Natural killer cell (primary cell): ENCODE measurements at regions not wholly inside any gene's neighbourhood (a gene's known extent, or its start where the extent isn't known, plus 50 kb on each side); places are given as distances from the start of the nearest gene placed in this dataset.

Experiments used
- ATAC-seq, 3 donors: fragments of 150-1000 bp in 2 of 3; fragments of 200-7000 bp in 1 of 3; cut with Tn5 transposase; 1 replicate in 1 of 3; 2 replicates in 2 of 3; pipeline ENCODE4 v1.10.0; 2021; ENCODE audit warnings: mild to moderate bottlenecking in 2 of 3, moderate library complexity in 2 of 3
- DNase-seq, 2 donors: peaks; one replicate each; pipeline versions ENCODE4 v3.0.0 to v3.0.0-alpha.2; 2013 to 2021; ENCODE audit warnings: mixed read lengths in 1 of 2
- H3K27ac ChIP-seq: one replicate; pipeline ENCODE4 v1.5.1; 2013; ENCODE audit warnings: mild to moderate bottlenecking, low read length
- H3K27me3 ChIP-seq: one replicate; pipeline ENCODE4 v1.6.1; 2013; ENCODE audit warnings: low read length; ENCODE audit not compliant: control insufficient read depth, insufficient read depth
- H3K36me3 ChIP-seq: one replicate; pipeline ENCODE4 v1.6.1; 2013; ENCODE audit warnings: low read length; ENCODE audit not compliant: control insufficient read depth, insufficient read depth
- H3K4me1 ChIP-seq: one replicate; pipeline ENCODE4 v1.6.1; 2013; ENCODE audit warnings: low read length; ENCODE audit not compliant: control insufficient read depth, insufficient read depth
- H3K4me3 ChIP-seq: one replicate; pipeline ENCODE4 v1.5.1; 2013; ENCODE audit warnings: low read length
- H3K9me3 ChIP-seq: one replicate; pipeline ENCODE4 v1.6.1; 2013; ENCODE audit warnings: low read length; ENCODE audit not compliant: control insufficient read depth, insufficient read depth
- H3K27ac Mint-ChIP-seq, 2 donors: one replicate each; pipeline ENCODE4 v1.8.0; 2022; ENCODE audit warnings: mild to moderate bottlenecking in 2 of 2, mixed read lengths in 2 of 2, moderate library complexity in 1 of 2
- H3K27me3 Mint-ChIP-seq, 2 donors: one replicate each; pipeline ENCODE4 v1.8.0; 2022; ENCODE audit warnings: low read depth in 2 of 2, mixed read lengths in 2 of 2
- H3K36me3 Mint-ChIP-seq: one replicate; pipeline ENCODE4 v1.8.0; 2022; ENCODE audit warnings: mixed read lengths
- H3K4me1 Mint-ChIP-seq, 2 donors: one replicate each; pipeline ENCODE4 v1.8.0; 2022; ENCODE audit warnings: mixed read lengths in 2 of 2
- H3K4me3 Mint-ChIP-seq: one replicate; pipeline ENCODE4 v1.8.0; 2022; ENCODE audit warnings: mild to moderate bottlenecking, moderate library complexity, mixed read lengths
- H3K9me3 Mint-ChIP-seq, 2 donors: one replicate each; pipeline ENCODE4 v1.8.0; 2022; ENCODE audit warnings: mixed read lengths in 2 of 2
- WGBS: methylation state at CpG from one replicate; pipeline ENCODE4 v1.1.7; 2013; ENCODE audit warnings: missing lambda C conversion rate; ENCODE audit not compliant: insufficient coverage; 5-methylcytosine and 5-hydroxymethylcytosine counted together
- intact Hi-C: fragments of 100-400 bp; cut with micrococcal nuclease; formaldehyde crosslinking; loops from one replicate; pipeline ENCODE4 v1.14.2; 2022
- TF ChIP-seq, protein P1 (sequence below): fragments of 200-600 bp; IDR thresholded peaks from one replicate; pipeline ENCODE4 v1.8.0; 2022; ENCODE audit warnings: antibody characterized with exemption

DNA sequence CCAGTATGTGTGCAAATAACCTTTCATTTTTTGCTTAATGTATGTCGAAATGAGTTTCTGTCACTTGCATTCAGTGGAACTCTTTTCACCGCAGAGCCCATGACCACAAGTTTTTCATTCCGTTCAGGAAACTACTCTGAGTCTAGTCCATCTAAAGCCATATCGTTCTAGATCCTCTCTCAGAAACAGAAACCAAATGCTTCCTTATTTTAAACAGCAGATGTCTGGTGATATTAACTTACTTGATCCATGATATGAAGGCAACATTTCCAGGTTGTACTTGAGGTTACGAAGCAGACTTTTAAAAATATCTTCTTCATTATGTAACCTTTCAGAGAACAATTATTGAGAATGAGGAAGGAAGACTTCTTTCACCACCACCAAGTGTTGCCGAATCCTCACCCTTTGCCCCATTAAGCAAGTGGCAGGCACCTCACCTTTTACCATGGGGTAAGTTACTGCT lies 72.4 kb upstream of the GNAQ start:
- intact Hi-C loops, result loop anchor here (10.0 kb wide), 1 partner anchor 111 kb away; no protein-coding TSS in a partner anchor
- Histone ChIP-seq H3K4me1 (peaks cover 20% of the 10 kb centered on the region), H3K36me3 (no peaks in the 10 kb centered on the region), H3K27ac (peak overlapping the region; percentile 37), H3K27me3 (no peaks in the 10 kb centered on the region), H3K9me3 (no peaks in the 10 kb centered on the region), H3K4me3 (no peak overlapping the region)
- WGBS, result 0% methylated on average over 4 of the region's 6 CpGs
- DNase-seq (peak; percentile 19 to 26), ATAC-seq (peak; percentile 61 to 88 (median 62))
- H3K36me3 Mint-ChIP-seq, result peaks cover 6% of the 10 kb centered on the region
- peak overlapping the region; percentile 83 for H3K4me3 Mint-ChIP-seq
- H3K9me3 Mint-ChIP-seq, result peaks cover 2 to 3% of the 10 kb centered on the region in 2 donors
- TF ChIP-seq, protein P1, sequence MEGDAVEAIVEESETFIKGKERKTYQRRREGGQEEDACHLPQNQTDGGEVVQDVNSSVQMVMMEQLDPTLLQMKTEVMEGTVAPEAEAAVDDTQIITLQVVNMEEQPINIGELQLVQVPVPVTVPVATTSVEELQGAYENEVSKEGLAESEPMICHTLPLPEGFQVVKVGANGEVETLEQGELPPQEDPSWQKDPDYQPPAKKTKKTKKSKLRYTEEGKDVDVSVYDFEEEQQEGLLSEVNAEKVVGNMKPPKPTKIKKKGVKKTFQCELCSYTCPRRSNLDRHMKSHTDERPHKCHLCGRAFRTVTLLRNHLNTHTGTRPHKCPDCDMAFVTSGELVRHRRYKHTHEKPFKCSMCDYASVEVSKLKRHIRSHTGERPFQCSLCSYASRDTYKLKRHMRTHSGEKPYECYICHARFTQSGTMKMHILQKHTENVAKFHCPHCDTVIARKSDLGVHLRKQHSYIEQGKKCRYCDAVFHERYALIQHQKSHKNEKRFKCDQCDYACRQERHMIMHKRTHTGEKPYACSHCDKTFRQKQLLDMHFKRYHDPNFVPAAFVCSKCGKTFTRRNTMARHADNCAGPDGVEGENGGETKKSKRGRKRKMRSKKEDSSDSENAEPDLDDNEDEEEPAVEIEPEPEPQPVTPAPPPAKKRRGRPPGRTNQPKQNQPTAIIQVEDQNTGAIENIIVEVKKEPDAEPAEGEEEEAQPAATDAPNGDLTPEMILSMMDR, result no peak
- H3K27me3 Mint-ChIP-seq, result no peaks in the 10 kb centered on the region
- H3K27ac Mint-ChIP-seq, result peak overlapping the region; percentile 56 to 79
- H3K4me1 Mint-ChIP-seq, result peaks cover 41 to 58% of the 10 kb centered on the region in 2 donors

DNA sequence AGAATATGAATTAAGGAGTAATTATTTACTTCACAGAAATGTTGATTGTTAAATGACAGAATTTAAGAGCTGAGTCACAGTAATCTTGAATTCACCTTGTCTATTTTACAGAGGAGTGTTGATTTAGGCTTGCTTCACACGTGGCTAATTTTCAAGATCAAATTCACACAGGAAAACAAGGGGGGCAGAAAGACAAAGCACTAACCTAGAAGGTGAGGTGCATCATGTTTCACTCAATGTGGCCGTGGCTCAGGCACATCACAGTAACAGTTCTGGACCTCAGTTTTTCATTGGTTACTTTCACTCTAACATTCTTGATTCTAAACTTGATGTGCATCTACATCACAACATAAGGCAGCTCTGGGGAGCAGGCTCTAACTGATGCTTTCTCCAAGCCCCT lies 69.6 kb upstream of the GNAQ start:
- Mint-ChIP-seq H3K36me3 (no peaks in the 10 kb centered on the region), H3K4me1 (peaks cover 30 to 46% of the 10 kb centered on the region in 2 donors), H3K27ac (peak overlapping the region in 1 of 2 donors; percentile 63), H3K4me3 (peak overlapping the region; percentile 55), H3K9me3 (no peaks in the 10 kb centered on the region), H3K27me3 (peaks cover 0 to 8% of the 10 kb centered on the region in 2 donors)
- WGBS, result 21% methylated on average over 2 of the region's 2 CpGs
- H3K36me3 ChIP-seq, result no peaks in the 10 kb centered on the region
- TF ChIP-seq, protein P1, result no peak
- no peaks in the 10 kb centered on the region for H3K9me3 ChIP-seq
- H3K27ac ChIP-seq, result no peak overlapping the region
- intact Hi-C loops, result loop anchor here (10.0 kb wide), 1 partner anchor 114 kb away; no protein-coding TSS in a partner anchor
- ATAC-seq (peak; percentile 52 to 92 (median 54)), DNase-seq (no peak)
- H3K27me3 ChIP-seq, result no peaks in the 10 kb centered on the region
- H3K4me1 ChIP-seq, result peaks cover 15% of the 10 kb centered on the region
- no peak overlapping the region for H3K4me3 ChIP-seq

DNA sequence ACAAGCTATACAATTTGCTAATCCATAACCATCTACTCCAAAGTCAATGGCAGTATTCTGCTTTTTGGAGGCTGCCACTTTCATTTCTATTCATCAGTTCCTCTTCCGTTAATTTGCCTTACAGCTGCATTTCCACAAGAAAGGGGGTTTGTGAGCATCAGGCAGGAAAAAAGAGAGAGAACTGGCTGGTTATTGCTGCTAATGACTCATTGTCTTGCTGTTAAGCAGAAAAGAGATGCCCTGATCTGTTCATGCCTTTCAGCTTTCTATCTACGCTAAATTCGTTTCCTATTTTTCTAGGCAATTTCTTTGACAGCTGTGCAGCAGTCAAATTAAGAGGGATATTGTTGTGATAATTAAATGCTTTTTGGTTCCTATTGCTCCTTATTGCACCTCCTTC lies 65.9 kb upstream of the GNAQ start:
- no peak for ATAC-seq

More for the DNA sequence above, 65.9 kb upstream of the GNAQ start:
- Mint-ChIP-seq H3K36me3 (no peaks in the 10 kb centered on the region), H3K4me3 (no peak overlapping the region), H3K27ac (no peak overlapping the region), H3K4me1 (peaks cover 10 to 22% of the 10 kb centered on the region in 2 donors), H3K27me3 (peaks cover 0 to 8% of the 10 kb centered on the region in 2 donors), H3K9me3 (no peaks in the 10 kb centered on the region)
- no peaks in the 10 kb centered on the region for H3K9me3 ChIP-seq
- no peak overlapping the region for H3K4me3 ChIP-seq
- intact Hi-C loops, result no loop called here
- TF ChIP-seq, protein P1, result no peak
- no peaks in the 10 kb centered on the region for H3K27me3 ChIP-seq
- H3K36me3 ChIP-seq, result no peaks in the 10 kb centered on the region
- no peak overlapping the region for H3K27ac ChIP-seq
- 79% methylated on average over 2 of the region's 3 CpGs for WGBS
- peak in 1 of 2 donors; percentile 9 for DNase-seq
- H3K4me1 ChIP-seq, result peaks cover 4% of the 10 kb centered on the region
